ENCODE measurements at regions not wholly inside any gene's neighbourhood (a gene's known extent, or its start where the extent isn't known, plus 50 kb on each side); places are given as distances from the start of the nearest gene placed in this dataset.

DNA sequence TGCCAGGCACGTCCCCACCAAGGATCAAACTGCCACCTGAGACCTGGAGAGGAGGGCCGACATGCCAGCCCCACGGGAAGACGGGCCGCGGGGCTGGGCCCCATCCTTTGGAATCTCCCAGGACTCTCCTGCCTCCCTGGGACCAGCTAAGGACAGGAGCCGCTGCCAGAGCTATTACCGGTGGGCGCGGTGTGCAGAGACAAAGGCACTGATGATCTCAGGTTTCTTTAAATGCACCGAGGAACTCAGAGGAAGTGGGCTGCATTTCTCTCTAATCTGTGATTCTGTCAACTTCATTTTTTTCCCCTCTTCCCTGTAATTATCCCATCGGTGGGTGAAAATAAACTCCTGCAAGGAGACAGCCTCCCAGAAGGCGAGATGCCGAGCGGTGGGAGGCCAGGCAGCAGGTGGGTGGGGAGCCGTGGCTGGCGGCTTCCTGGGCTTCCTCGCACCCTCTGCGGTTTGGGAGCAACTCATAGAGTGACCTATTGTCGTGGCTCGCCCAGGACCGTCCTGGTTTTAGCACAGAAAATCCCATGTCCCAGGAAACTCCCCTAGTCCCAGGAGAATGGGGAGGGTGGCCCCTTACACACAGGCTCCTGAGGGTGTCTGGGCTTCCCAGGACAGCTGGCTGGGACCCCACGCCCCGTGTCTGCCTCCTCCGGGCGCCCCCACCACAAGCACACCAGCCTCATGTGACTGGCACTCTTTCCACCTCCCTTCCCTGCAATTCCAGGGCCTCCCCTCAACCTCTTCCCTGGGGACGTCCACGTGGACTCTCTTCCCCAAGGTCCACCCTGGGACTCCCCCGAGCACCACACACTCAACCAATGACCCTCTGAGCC, 62.3 kb upstream of the ADRA2C start:
- Mint-ChIP-seq H3K36me3 (ENCODE audit: low read depth) (no peaks in the 10 kb centered on the region), H3K9me3 (no peaks in the 10 kb centered on the region), H3K4me1 (ENCODE audit: low read depth) (no peaks in the 10 kb centered on the region), H3K27me3 (peaks cover 26% of the 10 kb centered on the region), H3K27ac (no peak overlapping the region), H3K4me3 (no peak overlapping the region)
- no peaks in the 10 kb centered on the region for H3K36me3 ChIP-seq (ENCODE audit: insufficient read depth, low read length)
- ChIA-PET CTCF (no interaction called here), POLR2A (no interaction called here)
- peaks cover 3 to 5% of the 10 kb centered on the region in 2 experiments for H3K27me3 ChIP-seq (ENCODE audit: control insufficient read depth in 1 of 2, insufficient read depth in 2 of 2, low read length in 2 of 2)
- peaks cover 0 to 22% of the 10 kb centered on the region in 2 experiments for H3K9me3 ChIP-seq (ENCODE audit: control insufficient read depth in 1 of 2, insufficient read depth in 1 of 2, low read length in 2 of 2)
- no peak for TF ChIP-seq CTCF (IDR thresholded peaks at IDR 0.05)
- intact Hi-C loops (cut with DNase I, micrococcal nuclease) = no loop called here
- DNase-seq (no peak), ATAC-seq (ENCODE audit: poor library complexity) (no peak)
- no peak overlapping the region for H3K27ac ChIP-seq (ENCODE audit: low read depth in 1 of 2, low read length in 2 of 2)
- H3K4me3 ChIP-seq (ENCODE audit: low read length) = no peak overlapping the region
- H3K4me1 ChIP-seq (ENCODE audit: insufficient read depth, low read length) = no peaks in the 10 kb centered on the region

GRCh38 chr4:3703343-3703676, 62.9 kb upstream of the ADRA2C start:
- intact Hi-C loops (cut with DNase I, micrococcal nuclease) = no loop called here
- Histone ChIP-seq H3K4me1 (ENCODE audit: insufficient read depth, low read length) (no peaks in the 10 kb centered on the region), H3K36me3 (ENCODE audit: insufficient read depth, low read length) (no peaks in the 10 kb centered on the region), H3K9me3 (ENCODE audit: control insufficient read depth in 1 of 2, insufficient read depth in 1 of 2, low read length in 2 of 2) (peaks cover 0 to 22% of the 10 kb centered on the region in 2 experiments), H3K4me3 (ENCODE audit: low read length) (no peak overlapping the region), H3K27me3 (ENCODE audit: control insufficient read depth in 1 of 2, insufficient read depth in 2 of 2, low read length in 2 of 2) (peaks cover 4 to 6% of the 10 kb centered on the region in 2 experiments), H3K27ac (ENCODE audit: low read depth in 1 of 2, low read length in 2 of 2) (no peak overlapping the region)
- TF ChIP-seq CTCF (IDR thresholded peaks at IDR 0.05) = no peak
- no peaks in the 10 kb centered on the region for H3K9me3 Mint-ChIP-seq
- H3K27me3 Mint-ChIP-seq = peaks cover 30% of the 10 kb centered on the region
- H3K27ac Mint-ChIP-seq = no peak overlapping the region
- no peaks in the 10 kb centered on the region for H3K36me3 Mint-ChIP-seq (ENCODE audit: low read depth)
- ATAC-seq (ENCODE audit: poor library complexity) = no peak
- no peak overlapping the region for H3K4me3 Mint-ChIP-seq
- CTCF ChIA-PET = no interaction called here
- DNase-seq = no peak
- H3K4me1 Mint-ChIP-seq (ENCODE audit: low read depth) = no peaks in the 10 kb centered on the region
- POLR2A ChIA-PET = no interaction called here

DNA sequence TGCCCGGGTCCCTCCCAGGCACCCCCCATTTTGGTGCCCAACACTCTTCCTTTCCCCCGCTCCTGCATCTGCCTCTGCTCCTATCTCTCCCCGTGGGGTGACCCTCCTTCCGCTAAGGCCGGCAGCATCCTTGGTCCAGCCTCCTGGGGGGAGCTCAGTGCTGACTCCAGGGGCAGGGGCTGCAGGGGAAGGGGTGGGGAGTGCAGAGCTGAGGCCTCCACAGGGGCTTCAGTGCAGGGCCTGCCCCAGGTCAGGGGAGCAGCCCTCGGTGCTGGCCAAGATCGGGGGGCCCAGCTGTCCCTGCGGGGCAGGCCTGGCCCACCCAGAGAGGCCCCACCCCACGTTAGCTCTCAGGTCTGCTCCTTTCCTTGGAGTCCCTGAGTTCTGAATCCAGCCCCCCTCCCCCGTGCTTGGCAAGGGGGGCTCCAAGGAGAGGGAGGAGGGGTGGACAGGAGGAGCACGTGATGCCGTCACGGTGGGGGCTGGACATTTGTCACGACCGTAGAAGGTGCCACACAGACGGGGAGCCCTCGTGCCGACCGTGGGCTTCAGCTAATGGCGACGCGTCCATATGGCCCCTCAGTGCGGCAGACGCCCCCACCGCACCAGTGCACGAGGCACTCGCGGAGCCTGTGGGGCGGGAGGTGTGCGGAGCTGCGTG, 63.5 kb upstream of the ADRA2C start:
- Histone ChIP-seq H3K9me3 (ENCODE audit: control insufficient read depth in 1 of 2, insufficient read depth in 1 of 2, low read length in 2 of 2) (peaks cover 0 to 22% of the 10 kb centered on the region in 2 experiments), H3K4me3 (ENCODE audit: low read length) (no peak overlapping the region), H3K36me3 (ENCODE audit: insufficient read depth, low read length) (no peaks in the 10 kb centered on the region), H3K27ac (ENCODE audit: low read depth in 1 of 2, low read length in 2 of 2) (no peak overlapping the region), H3K4me1 (ENCODE audit: insufficient read depth, low read length) (no peaks in the 10 kb centered on the region), H3K27me3 (ENCODE audit: control insufficient read depth in 1 of 2, insufficient read depth in 2 of 2, low read length in 2 of 2) (peaks cover 7 to 10% of the 10 kb centered on the region in 2 experiments)
- no peak for DNase-seq
- ATAC-seq (ENCODE audit: poor library complexity) = no peak
- Mint-ChIP-seq H3K4me3 (no peak overlapping the region), H3K27ac (no peak overlapping the region), H3K9me3 (no peaks in the 10 kb centered on the region), H3K36me3 (ENCODE audit: low read depth) (no peaks in the 10 kb centered on the region), H3K4me1 (ENCODE audit: low read depth) (no peaks in the 10 kb centered on the region), H3K27me3 (peaks cover 33% of the 10 kb centered on the region)
- CTCF ChIA-PET = no interaction called here
- TF ChIP-seq CTCF (IDR thresholded peaks at IDR 0.05) = no peak
- POLR2A ChIA-PET = no interaction called here
- intact Hi-C loops (cut with DNase I, micrococcal nuclease) = no loop called here
